ENCODE measurements at regions not wholly inside any gene's neighbourhood (a gene's known extent, or its start where the extent isn't known, plus 50 kb on each side); places are given as distances from the start of the nearest gene placed in this dataset.
A peak's percentile ranks its signal among the peaks of the same experiment; 100 is the strongest.

GRCh38 chr3:157786618-157787017, 283.4 kb upstream of the VEPH1 start:
- no peak for TF ChIP-seq CTCF (optimal IDR thresholded peaks at IDR 0.05 in 1 of 3, IDR thresholded peaks at IDR 0.05 in 1 of 3, conservative IDR thresholded peaks at IDR 0.05 in 1 of 3; ENCODE audit: extremely low read depth in 1 of 3, insufficient read depth in 2 of 3, low read length in 3 of 3)
- no peak for TF ChIP-seq EZH2 (IDR thresholded peaks at IDR 0.05; ENCODE audit: low read length)
- DNase-seq (ENCODE audit: low read depth, low spot score) = no peak
- Histone ChIP-seq H3K36me3 (ENCODE audit: control insufficient read depth in 2 of 2, extremely low read depth in 1 of 2, insufficient read depth in 2 of 2, low read length in 2 of 2) (no peaks in the 10 kb centered on the region), H3K4me2 (ENCODE audit: control insufficient read depth, extremely low read depth, insufficient read depth, low read depth, low read length) (peak overlapping the region; percentile 39), H3K4me3 (ENCODE audit: control insufficient read depth in 2 of 3, extremely low read depth in 1 of 3, insufficient read depth in 2 of 3, low read depth in 1 of 3, low read length in 3 of 3) (no peak overlapping the region), H4K20me1 (ENCODE audit: control insufficient read depth, extremely low read depth, insufficient read depth, low read length) (no peaks in the 10 kb centered on the region), H3K4me1 (ENCODE audit: control insufficient read depth, extremely low read depth, insufficient read depth, low read length) (peaks cover 38% of the 10 kb centered on the region), H3K9me3 (ENCODE audit: control insufficient read depth, low read depth, low read length) (no peaks in the 10 kb centered on the region), H3K27me3 (ENCODE audit: control insufficient read depth, extremely low read depth, insufficient read depth, low read length) (no peaks in the 10 kb centered on the region), H3K27ac (ENCODE audit: control insufficient read depth, insufficient read depth, low read length) (peak overlapping the region; percentile 45), H3K9ac (ENCODE audit: control insufficient read depth, extremely low read depth, insufficient read depth, low read length) (no peak overlapping the region), H3K9me1 (ENCODE audit: control insufficient read depth, extremely low read depth, insufficient read depth, low read length) (no peaks in the 10 kb centered on the region), H3K79me2 (ENCODE audit: control insufficient read depth, insufficient read depth, low read length) (no peaks in the 10 kb centered on the region), H2AFZ (ENCODE audit: control insufficient read depth, low read length) (no peak overlapping the region)
- FAIRE-seq = no peak
- dilution Hi-C loops (cut with MboI; ENCODE audit: extremely low pct_ligation_motif_present, low sequenced_read_pairs) = no loop called here

GRCh38 chr3:157786211-157786610, 283.0 kb upstream of the VEPH1 start:
- no peaks in the 10 kb centered on the region for H3K36me3 ChIP-seq (ENCODE audit: control insufficient read depth in 2 of 2, extremely low read depth in 1 of 2, insufficient read depth in 2 of 2, low read length in 2 of 2)
- no peaks in the 10 kb centered on the region for H3K27me3 ChIP-seq (ENCODE audit: control insufficient read depth, extremely low read depth, insufficient read depth, low read length)
- no peak overlapping the region for H3K9ac ChIP-seq (ENCODE audit: control insufficient read depth, extremely low read depth, insufficient read depth, low read length)
- H3K4me3 ChIP-seq (ENCODE audit: control insufficient read depth in 2 of 3, extremely low read depth in 1 of 3, insufficient read depth in 2 of 3, low read depth in 1 of 3, low read length in 3 of 3) = peak overlapping the region in 1 of 3 experiments; percentile 24
- H3K4me2 ChIP-seq (ENCODE audit: control insufficient read depth, extremely low read depth, insufficient read depth, low read depth, low read length) = peak overlapping the region; percentile 53
- no peak for TF ChIP-seq CTCF (optimal IDR thresholded peaks at IDR 0.05 in 1 of 3, IDR thresholded peaks at IDR 0.05 in 1 of 3, conservative IDR thresholded peaks at IDR 0.05 in 1 of 3; ENCODE audit: extremely low read depth in 1 of 3, insufficient read depth in 2 of 3, low read length in 3 of 3)
- TF ChIP-seq EZH2 (IDR thresholded peaks at IDR 0.05; ENCODE audit: low read length) = no peak
- H3K79me2 ChIP-seq (ENCODE audit: control insufficient read depth, insufficient read depth, low read length) = no peaks in the 10 kb centered on the region
- no peaks in the 10 kb centered on the region for H3K9me3 ChIP-seq (ENCODE audit: control insufficient read depth, low read depth, low read length)
- DNase-seq (ENCODE audit: low read depth, low spot score) (peak; percentile 76), FAIRE-seq (peak; percentile 71)
- H2AFZ ChIP-seq (ENCODE audit: control insufficient read depth, low read length) = no peak overlapping the region
- peak overlapping the region; percentile 45 for H3K27ac ChIP-seq (ENCODE audit: control insufficient read depth, insufficient read depth, low read length)
- peaks cover 38% of the 10 kb centered on the region for H3K4me1 ChIP-seq (ENCODE audit: control insufficient read depth, extremely low read depth, insufficient read depth, low read length)
- H4K20me1 ChIP-seq (ENCODE audit: control insufficient read depth, extremely low read depth, insufficient read depth, low read length) = no peaks in the 10 kb centered on the region
- H3K9me1 ChIP-seq (ENCODE audit: control insufficient read depth, extremely low read depth, insufficient read depth, low read length) = no peaks in the 10 kb centered on the region
- dilution Hi-C loops (cut with MboI; ENCODE audit: extremely low pct_ligation_motif_present, low sequenced_read_pairs) = no loop called here
